Tibial artery (tissue), 4 donors: ENCODE measurements at regions not wholly inside any gene's neighbourhood (a gene's known extent, or its start where the extent isn't known, plus 50 kb on each side); places are given as distances from the start of the nearest gene placed in this dataset.

Experiments
- DNase-seq, 2 donors: peaks; one replicate each; pipeline ENCODE4 v3.0.0-alpha.2; 2019
- H3K27ac ChIP-seq, 2 donors: fragments of 200-600 bp; sonication (generic) in 1 of 2; 1 replicate in 1 of 2; 2 replicates in 1 of 2; pipeline ENCODE4 v1.5.1; 2018 to 2019; ENCODE audit warnings: mild to moderate bottlenecking in 1 of 2
- H3K27me3 ChIP-seq, 2 donors: fragments of 200-600 bp; sonication (generic) in 1 of 2; one replicate each; pipeline versions ENCODE4 v1.5.1 to v1.6.0; 2016 to 2019
- H3K36me3 ChIP-seq, 3 donors: fragments of 200-600 bp; sonication (generic) in 2 of 3; one replicate each; pipeline ENCODE4 v1.5.1; 2016 to 2019; ENCODE audit warnings: mild to moderate bottlenecking in 2 of 3
- H3K4me1 ChIP-seq, 4 donors: fragments of 200-600 bp; sonication (generic) in 2 of 4; 1 replicate in 3 of 4; 2 replicates in 1 of 4; pipeline ENCODE4 v1.5.1; 2016 to 2019
- H3K4me3 ChIP-seq, 2 donors: fragments of 200-600 bp; sonication (generic) in 1 of 2; 1 replicate in 1 of 2; 2 replicates in 1 of 2; pipeline ENCODE4 v1.5.1; 2018 to 2019; ENCODE audit warnings: mild to moderate bottlenecking in 2 of 2
- H3K9me3 ChIP-seq, 3 donors: fragments of 200-600 bp; sonication (generic) in 1 of 3; one replicate each; pipeline ENCODE4 v1.5.1; 2016 to 2019
- intact Hi-C: fragments of 100-400 bp; cut with DNase I; formaldehyde crosslinking; loops from one replicate; pipeline ENCODE4 v1.15.0; 2023; ENCODE audit warnings: low total_unique reads
- TF ChIP-seq, protein P1 (sequence below), 2 experiments: fragments of 200-600 bp in 1 of 2; fragments of 450-650 bp in 1 of 2; IDR thresholded peaks; one replicate each; pipeline ENCODE4 v1.5.1; 2017 to 2019; ENCODE audit warnings: antibody characterized with exemption in 2 of 2, mild to moderate bottlenecking in 1 of 2, moderate library complexity in 1 of 2

GRCh38 chr21:35234725-35235124, 185.6 kb upstream of the RUNX1 start:
- Histone ChIP-seq H3K9me3 (no peaks in the 10 kb centered on the region), H3K36me3 (no peaks in the 10 kb centered on the region), H3K4me3 (no peak overlapping the region), H3K4me1 (peaks cover 0 to 7% (median 3%) of the 10 kb centered on the region in 4 donors), H3K27me3 (no peaks in the 10 kb centered on the region), H3K27ac (no peak overlapping the region)
- intact Hi-C loops, result no loop called here
- TF ChIP-seq, protein P1, sequence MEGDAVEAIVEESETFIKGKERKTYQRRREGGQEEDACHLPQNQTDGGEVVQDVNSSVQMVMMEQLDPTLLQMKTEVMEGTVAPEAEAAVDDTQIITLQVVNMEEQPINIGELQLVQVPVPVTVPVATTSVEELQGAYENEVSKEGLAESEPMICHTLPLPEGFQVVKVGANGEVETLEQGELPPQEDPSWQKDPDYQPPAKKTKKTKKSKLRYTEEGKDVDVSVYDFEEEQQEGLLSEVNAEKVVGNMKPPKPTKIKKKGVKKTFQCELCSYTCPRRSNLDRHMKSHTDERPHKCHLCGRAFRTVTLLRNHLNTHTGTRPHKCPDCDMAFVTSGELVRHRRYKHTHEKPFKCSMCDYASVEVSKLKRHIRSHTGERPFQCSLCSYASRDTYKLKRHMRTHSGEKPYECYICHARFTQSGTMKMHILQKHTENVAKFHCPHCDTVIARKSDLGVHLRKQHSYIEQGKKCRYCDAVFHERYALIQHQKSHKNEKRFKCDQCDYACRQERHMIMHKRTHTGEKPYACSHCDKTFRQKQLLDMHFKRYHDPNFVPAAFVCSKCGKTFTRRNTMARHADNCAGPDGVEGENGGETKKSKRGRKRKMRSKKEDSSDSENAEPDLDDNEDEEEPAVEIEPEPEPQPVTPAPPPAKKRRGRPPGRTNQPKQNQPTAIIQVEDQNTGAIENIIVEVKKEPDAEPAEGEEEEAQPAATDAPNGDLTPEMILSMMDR (IDR thresholded peaks at IDR 0.05), result no peak
- DNase-seq, result no peak

GRCh38 chr21:35233756-35234155, 184.7 kb upstream of the RUNX1 start:
- H3K4me3 ChIP-seq, result no peak overlapping the region
- no peaks in the 10 kb centered on the region for H3K27me3 ChIP-seq
- DNase-seq, result no peak
- no peaks in the 10 kb centered on the region for H3K4me1 ChIP-seq
- H3K27ac ChIP-seq, result no peak overlapping the region
- TF ChIP-seq, protein P1 (IDR thresholded peaks at IDR 0.05), result no peak
- no peaks in the 10 kb centered on the region for H3K9me3 ChIP-seq
- H3K36me3 ChIP-seq, result no peaks in the 10 kb centered on the region
- intact Hi-C loops, result no loop called here

- no peaks in the 10 kb centered on the region for H3K9me3 ChIP-seq
- no peaks in the 10 kb centered on the region for H3K27me3 ChIP-seq
- intact Hi-C loops, result no loop called here
- TF ChIP-seq, protein P1 (IDR thresholded peaks at IDR 0.05), result no peak
- H3K4me1 ChIP-seq, result no peaks in the 10 kb centered on the region
- no peak overlapping the region for H3K4me3 ChIP-seq
- no peak for DNase-seq
- H3K36me3 ChIP-seq, result no peaks in the 10 kb centered on the region
- H3K27ac ChIP-seq, result no peak overlapping the region
These were observed 183.6 kb upstream of the RUNX1 start for GRCh38 chr21:35232545-35233176.

- intact Hi-C loops, result no loop called here
- Histone ChIP-seq H3K4me1 (peaks cover 0 to 6% (median 0%) of the 10 kb centered on the region in 4 donors), H3K4me3 (no peak overlapping the region), H3K36me3 (no peaks in the 10 kb centered on the region), H3K9me3 (no peaks in the 10 kb centered on the region), H3K27ac (no peak overlapping the region), H3K27me3 (no peaks in the 10 kb centered on the region)
- no peak for DNase-seq
- TF ChIP-seq, protein P1 (IDR thresholded peaks at IDR 0.05), result no peak
These were observed 182.0 kb upstream of the RUNX1 start for GRCh38 chr21:35231090-35231489.

GRCh38 chr21:35229290-35229689, 180.2 kb upstream of the RUNX1 start:
- H3K27ac ChIP-seq, result no peak overlapping the region
- DNase-seq, result no peak
- H3K27me3 ChIP-seq, result no peaks in the 10 kb centered on the region
- intact Hi-C loops, result no loop called here
- no peak overlapping the region for H3K4me3 ChIP-seq
- peaks cover 0 to 6% (median 0%) of the 10 kb centered on the region in 4 donors for H3K4me1 ChIP-seq
- TF ChIP-seq, protein P1 (IDR thresholded peaks at IDR 0.05), result no peak
- no peaks in the 10 kb centered on the region for H3K36me3 ChIP-seq
- no peaks in the 10 kb centered on the region for H3K9me3 ChIP-seq

- H3K4me3 ChIP-seq, result no peak overlapping the region
- intact Hi-C loops, result no loop called here
- TF ChIP-seq, protein P1 (IDR thresholded peaks at IDR 0.05), result no peak
- H3K4me1 ChIP-seq, result peaks cover 0 to 6% (median 0%) of the 10 kb centered on the region in 4 donors
- no peaks in the 10 kb centered on the region for H3K27me3 ChIP-seq
- no peaks in the 10 kb centered on the region for H3K36me3 ChIP-seq
- no peaks in the 10 kb centered on the region for H3K9me3 ChIP-seq
- H3K27ac ChIP-seq, result no peak overlapping the region
- DNase-seq, result no peak
These were observed 178.7 kb upstream of the RUNX1 start for GRCh38 chr21:35227786-35228185.
